H1 (cell line): ENCODE measurements at regions not wholly inside any gene's neighbourhood (a gene's known extent, or its start where the extent isn't known, plus 50 kb on each side); places are given as distances from the start of the nearest gene placed in this dataset.

Experiments
- CTCF ChIA-PET: fragments of 300-600 bp; sonication (Branson Sonifier 250); formaldehyde crosslinking; loops from one replicate; lab custom pipeline; 2021; ENCODE audit not compliant: partially characterized antibody; lab: Charles Lee
- POLR2A ChIA-PET: fragments of 300-600 bp; sonication (Branson Sonifier 250); formaldehyde crosslinking; loops from one replicate; lab custom pipeline; 2021; ENCODE audit warnings: inconsistent platforms; ENCODE audit not compliant: partially characterized antibody; lab: Charles Lee
- DNase-seq, 2 experiments: peaks; one replicate each; pipeline versions ENCODE4 v3.0.0 to v3.0.0-alpha.2; 2010 to 2022; ENCODE audit warnings: low spot score in 2 of 2, low read depth in 1 of 2, mixed read lengths in 1 of 2
- FAIRE-seq: peaks from 2 replicates; lab custom pipeline; 2011; peaks lifted over from hg19 to GRCh38; lab: Jason Lieb, UNC
- H2AFZ ChIP-seq: 2 replicates; pipeline ENCODE4 v1.8.1; 2012; ENCODE audit warnings: low read length, inconsistent platforms
- H2AK5ac ChIP-seq: 2 replicates; pipeline ENCODE4 v1.6.1; 2013; ENCODE audit warnings: low read depth, low read length
- H2BK120ac ChIP-seq: replicated peaks from 2 replicates; pipeline ENCODE3; 2013; ENCODE audit warnings: low read depth, low read length, inconsistent platforms
- H2BK12ac ChIP-seq: 2 replicates; pipeline ENCODE4 v1.6.1; 2013; ENCODE audit warnings: low read depth, low read length
- H2BK15ac ChIP-seq: 2 replicates; pipeline ENCODE4 v1.6.1; 2013; ENCODE audit warnings: low read length
- H2BK20ac ChIP-seq: 2 replicates; pipeline ENCODE4 v1.6.1; 2013; ENCODE audit warnings: low read length
- H2BK5ac ChIP-seq: 2 replicates; pipeline ENCODE4 v1.6.1; 2013; ENCODE audit warnings: low read depth, low read length
- H3K14ac ChIP-seq: 2 replicates; pipeline ENCODE4 v1.6.1; 2013; ENCODE audit warnings: inconsistent platforms; ENCODE audit not compliant: insufficient read length
- H3K18ac ChIP-seq: 2 replicates; pipeline ENCODE4 v1.6.1; 2013; ENCODE audit warnings: low read length; ENCODE audit errors: extremely low read depth
- H3K23ac ChIP-seq: 2 replicates; pipeline ENCODE4 v1.6.1; 2013; ENCODE audit warnings: inconsistent platforms; ENCODE audit not compliant: insufficient read length
- H3K23me2 ChIP-seq: 2 replicates; pipeline ENCODE4 v1.6.1; 2013; ENCODE audit warnings: low read depth, low read length
- H3K27ac ChIP-seq: 2 replicates; pipeline ENCODE4 v1.6.1; 2011; ENCODE audit warnings: low read depth, low read length, inconsistent platforms
- H3K27me3 ChIP-seq, 4 experiments: replicated peaks in 1 of 4; 1 replicate in 1 of 4; 2 replicates in 3 of 4; pipeline versions ENCODE4 v1.6.1 to v1.8.1; 2011 to 2013; ENCODE audit warnings: low read length in 3 of 4, mild to moderate bottlenecking in 3 of 4, inconsistent platforms in 2 of 4, mixed read lengths in 2 of 4, moderate library complexity in 1 of 4; ENCODE audit not compliant: control insufficient read depth in 3 of 4, insufficient read depth in 3 of 4; ENCODE audit errors: extremely low read depth in 1 of 4
- H3K36me3 ChIP-seq, 4 experiments: 2 replicates each; pipeline versions ENCODE4 v1.6.1 to v1.8.1; 2011 to 2013; ENCODE audit warnings: mild to moderate bottlenecking in 4 of 4, low read length in 3 of 4, moderate library complexity in 2 of 4, control low read depth in 1 of 4, inconsistent platforms in 1 of 4; ENCODE audit not compliant: insufficient read depth in 4 of 4, control insufficient read depth in 2 of 4
- H3K4ac ChIP-seq: replicated peaks from 2 replicates; pipeline ENCODE3; 2013; ENCODE audit warnings: low read length, low read depth, mixed read lengths, inconsistent platforms; ENCODE audit not compliant: insufficient read length
- H3K4me1 ChIP-seq, 4 experiments: replicated peaks in 1 of 4; 1 replicate in 1 of 4; 2 replicates in 3 of 4; pipeline versions ENCODE4 v1.6.1 to v1.8.1; 2011 to 2013; ENCODE audit warnings: low read length in 3 of 4, inconsistent platforms in 2 of 4, mixed read lengths in 1 of 4; ENCODE audit not compliant: insufficient read depth in 4 of 4, control insufficient read depth in 3 of 4
- H3K4me2 ChIP-seq, 2 experiments: 2 replicates each; pipeline versions ENCODE4 v1.6.1 to v1.8.1; 2011 to 2013; ENCODE audit warnings: low read depth in 2 of 2, low read length in 2 of 2, control low read depth in 1 of 2, inconsistent platforms in 1 of 2, mild to moderate bottlenecking in 1 of 2; ENCODE audit not compliant: insufficient read depth in 1 of 2
- H3K4me3 ChIP-seq, 4 experiments: fragments of 200-600, 300-600 bp in 1 of 4; sonication (generic), shearing (Covaris generic), sonication (Bioruptor Twin) in 1 of 4; 2 replicates each; pipeline versions ENCODE4 v1.5.1 to v1.8.1; 2011 to 2016; ENCODE audit warnings: low read length in 4 of 4, low read depth in 3 of 4, control low read depth in 2 of 4, inconsistent platforms in 2 of 4, mild to moderate bottlenecking in 2 of 4, mixed read lengths in 1 of 4, moderate library complexity in 1 of 4; ENCODE audit not compliant: insufficient read depth in 2 of 4; ENCODE audit errors: extremely low read depth in 1 of 4
- H3K56ac ChIP-seq: replicated peaks from 2 replicates; pipeline ENCODE3; 2013; ENCODE audit warnings: low read depth, mild to moderate bottlenecking, mixed read lengths, low read length, inconsistent platforms; ENCODE audit not compliant: insufficient read length
- H3K79me1 ChIP-seq: 2 replicates; pipeline ENCODE4 v1.6.1; 2013; ENCODE audit warnings: low read depth, low read length, control low read depth
- H3K79me2 ChIP-seq, 2 experiments: 2 replicates each; pipeline versions ENCODE4 v1.6.1 to v1.8.1; 2012 to 2013; ENCODE audit warnings: low read length in 2 of 2, mild to moderate bottlenecking in 2 of 2, inconsistent platforms in 1 of 2; ENCODE audit not compliant: insufficient read depth in 2 of 2, control insufficient read depth in 1 of 2
- H3K9ac ChIP-seq, 4 experiments: replicated peaks in 1 of 4; 1 replicate in 1 of 4; 2 replicates in 3 of 4; pipeline versions ENCODE4 v1.6.1 to v1.8.1; 2011 to 2013; ENCODE audit warnings: low read depth in 3 of 4, low read length in 3 of 4, control low read depth in 2 of 4, mild to moderate bottlenecking in 2 of 4, moderate library complexity in 2 of 4, inconsistent platforms in 1 of 4; ENCODE audit errors: extremely low read depth in 1 of 4
- H3K9me3 ChIP-seq, 2 experiments: 2 replicates each; pipeline versions ENCODE4 v1.6.1 to v1.8.1; 2012 to 2013; ENCODE audit warnings: mild to moderate bottlenecking in 2 of 2, moderate library complexity in 2 of 2, control low read depth in 1 of 2, inconsistent platforms in 1 of 2, low read depth in 1 of 2, low read length in 1 of 2, mixed read lengths in 1 of 2; ENCODE audit not compliant: insufficient read depth in 2 of 2
- H4K20me1 ChIP-seq, 2 experiments: replicated peaks in 1 of 2; 2 replicates each; pipeline versions ENCODE3 to v1.8.1; 2011 to 2013; ENCODE audit warnings: inconsistent platforms in 2 of 2, low read length in 2 of 2, mild to moderate bottlenecking in 1 of 2; ENCODE audit not compliant: insufficient read depth in 2 of 2, control insufficient read depth in 1 of 2
- H4K5ac ChIP-seq: 2 replicates; pipeline ENCODE4 v1.6.1; 2013; ENCODE audit warnings: low read length, low read depth, mixed read lengths, inconsistent platforms; ENCODE audit not compliant: insufficient read length
- H4K8ac ChIP-seq: 2 replicates; pipeline ENCODE4 v1.8.0; 2013; ENCODE audit warnings: mild to moderate bottlenecking, moderate library complexity, low read length, inconsistent platforms; ENCODE audit not compliant: insufficient read depth; ENCODE audit errors: extremely low read depth
- H4K91ac ChIP-seq: replicated peaks from 2 replicates; pipeline ENCODE3; 2013; ENCODE audit warnings: low read length, mixed read lengths, inconsistent platforms; ENCODE audit not compliant: insufficient read length
- CBX8 ChIP-seq: fragments of 300-800, 300-1000 bp; sonication (generic); IDR thresholded peaks from 2 replicates; pipeline ENCODE4 v1.7.1; 2016; ENCODE audit warnings: low read depth, low read length, borderline replicate concordance
- POU5F1 ChIP-seq: IDR thresholded peaks from 2 replicates; pipeline ENCODE4 v1.6.1; 2011; ENCODE audit warnings: low read depth, mild to moderate bottlenecking, low read length, moderate library complexity
- SAP30 ChIP-seq: fragments of 300-600 bp; sonication (generic); IDR thresholded peaks from 2 replicates; pipeline ENCODE4 v1.7.1; 2012; ENCODE audit warnings: low read length, moderate library complexity, mild to moderate bottlenecking, inconsistent platforms; ENCODE audit not compliant: insufficient read depth, insufficient replicate concordance
- SIRT6 ChIP-seq: IDR thresholded peaks from one replicate; pipeline ENCODE4 v1.7.1; 2012; ENCODE audit warnings: low read length, inconsistent platforms
- SP4 ChIP-seq: IDR thresholded peaks from 2 replicates; pipeline ENCODE4 v1.6.1; 2012; ENCODE audit warnings: low read length, inconsistent platforms
- TAF1 ChIP-seq: IDR thresholded peaks from 2 replicates; pipeline ENCODE4 v1.6.1; 2011; ENCODE audit warnings: mild to moderate bottlenecking, low read depth, low read length
- TEAD4 ChIP-seq: IDR thresholded peaks from 2 replicates; pipeline ENCODE4 v1.6.1; 2012; ENCODE audit warnings: low read depth, low read length, inconsistent platforms, mixed read lengths
- WGBS, 2 experiments: shearing (Covaris generic) in 1 of 2; methylation state at CpG; one replicate each; pipeline versions ENCODE4 v1.1.6 to v1.1.7; 2013 to 2015; ENCODE audit warnings: low lambda C conversion rate in 2 of 2, mixed read lengths in 2 of 2, inconsistent platforms in 1 of 2, low coverage in 1 of 2, missing lambda C conversion rate in 1 of 2; ENCODE audit not compliant: insufficient replicate concordance in 2 of 2, insufficient coverage in 1 of 2, insufficient read length in 1 of 2; ENCODE audit errors: extremely low coverage in 1 of 2, missing lambda C conversion rate in 1 of 2; 5-methylcytosine and 5-hydroxymethylcytosine counted together
- TF ChIP-seq, protein P1 (sequence below): IDR thresholded peaks from 2 replicates; pipeline ENCODE4 v1.6.1; 2012; ENCODE audit warnings: inconsistent platforms

DNA sequence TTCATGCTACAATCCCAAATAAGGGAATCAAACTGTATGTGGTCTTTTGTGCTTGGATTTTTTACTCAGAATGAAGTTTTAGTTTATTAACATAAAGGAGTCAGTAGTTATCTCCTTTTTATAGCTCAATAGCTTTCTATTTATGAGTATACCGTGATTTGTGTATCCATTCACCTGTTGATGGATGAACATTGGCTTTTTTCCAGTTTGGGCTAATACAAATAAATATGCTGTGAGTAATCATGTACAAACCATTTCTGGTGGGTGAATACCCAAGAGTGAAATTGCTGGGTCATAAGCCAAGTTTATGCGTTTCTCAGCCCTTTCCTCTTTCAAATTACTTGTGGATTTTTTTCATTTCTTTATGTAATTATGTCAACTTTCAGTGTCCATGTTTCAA lies 395.3 kb downstream of the OSTF1 start:
- 89% methylated on average over 2 of the region's 2 CpGs; no CpG with 5 or more reads in 1 of the 2 experiments for WGBS, 2 experiments
- POLR2A ChIA-PET: no interaction called here
- Histone ChIP-seq H3K9ac (no peak overlapping the region), H3K4me2 (no peak overlapping the region), H2AFZ (no peak overlapping the region), H2BK15ac (no peak overlapping the region), H3K4me3 (no peak overlapping the region), H2BK20ac (no peak overlapping the region), H3K56ac (no peak overlapping the region), H3K18ac (no peak overlapping the region), H4K91ac (no peak overlapping the region), H2BK5ac (no peak overlapping the region), H3K9me3 (0 out of 4 replicates have a peak, but pooled peaks cover 0 to 2% of the 10 kb centered on the region in 2 experiments), H3K4ac (no peak overlapping the region), H3K23me2 (no peaks in the 10 kb centered on the region), H3K79me1 (no peaks in the 10 kb centered on the region), H2AK5ac (no peak overlapping the region), H3K14ac (no peak overlapping the region), H3K27ac (no peak overlapping the region), H2BK12ac (no peak overlapping the region), H3K36me3 (no peaks in the 10 kb centered on the region)
- no peak for FAIRE-seq
- no peak for DNase-seq
- CTCF ChIA-PET: interaction anchor here (0.7 to 3.5 kb wide), 7 partner anchors 67 to 942 kb away, joined by 3 to 27 read pairs (median 3); no protein-coding TSS in a partner anchor
- TF ChIP-seq CBX8 (no peak), SP4 (no peak), SIRT6 (no peak), TEAD4 (no peak), SAP30 (no peak), POU5F1 (no peak), TAF1 (no peak)
- TF ChIP-seq, protein P1, sequence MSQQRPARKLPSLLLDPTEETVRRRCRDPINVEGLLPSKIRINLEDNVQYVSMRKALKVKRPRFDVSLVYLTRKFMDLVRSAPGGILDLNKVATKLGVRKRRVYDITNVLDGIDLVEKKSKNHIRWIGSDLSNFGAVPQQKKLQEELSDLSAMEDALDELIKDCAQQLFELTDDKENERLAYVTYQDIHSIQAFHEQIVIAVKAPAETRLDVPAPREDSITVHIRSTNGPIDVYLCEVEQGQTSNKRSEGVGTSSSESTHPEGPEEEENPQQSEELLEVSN: no peak
- TF ChIP-seq, all 59 proteins: peak for 0
- no peaks in the 10 kb centered on the region for H4K20me1 ChIP-seq
- no peak overlapping the region for H4K8ac ChIP-seq
- H3K27me3 ChIP-seq: no peaks in the 10 kb centered on the region
- H3K4me1 ChIP-seq: no peaks in the 10 kb centered on the region
- no peaks in the 10 kb centered on the region for H3K79me2 ChIP-seq
- no peak overlapping the region for H2BK120ac ChIP-seq
- no peak overlapping the region for H3K23ac ChIP-seq
- no peak overlapping the region for H4K5ac ChIP-seq
